GM18909 (cell line): ENCODE measurements at regions not wholly inside any gene's neighbourhood (a gene's known extent, or its start where the extent isn't known, plus 50 kb on each side); places are given as distances from the start of the nearest gene placed in this dataset.

Experiments used
- ATAC-seq: cut with Tn5 transposase; IDR thresholded peaks from one replicate; pipeline ENCODE4 v1.9.1; 2021; ENCODE audit warnings: mild to moderate bottlenecking; ENCODE audit not compliant: unreplicated experiment, poor library complexity

DNA sequence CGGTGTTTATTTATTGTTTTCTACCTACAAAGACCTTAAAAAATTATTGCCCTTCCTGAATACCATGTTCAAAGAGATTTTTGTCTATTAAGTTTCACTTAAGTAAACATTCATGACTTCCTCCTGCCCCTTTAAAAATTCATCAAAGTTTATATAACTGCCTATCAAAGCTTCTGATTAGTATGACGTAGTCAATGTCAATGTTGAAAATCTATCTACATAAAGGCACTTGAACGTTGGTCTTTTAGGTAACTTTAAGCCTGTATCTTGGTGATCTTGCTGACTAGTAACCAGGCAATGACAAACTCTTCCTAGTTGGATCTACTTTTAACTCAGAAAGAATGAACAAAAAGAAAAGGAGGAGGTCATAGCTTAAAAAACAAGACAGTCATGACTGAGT lies 97.2 kb downstream of the MAIP1 start:
- no peak for ATAC-seq

DNA sequence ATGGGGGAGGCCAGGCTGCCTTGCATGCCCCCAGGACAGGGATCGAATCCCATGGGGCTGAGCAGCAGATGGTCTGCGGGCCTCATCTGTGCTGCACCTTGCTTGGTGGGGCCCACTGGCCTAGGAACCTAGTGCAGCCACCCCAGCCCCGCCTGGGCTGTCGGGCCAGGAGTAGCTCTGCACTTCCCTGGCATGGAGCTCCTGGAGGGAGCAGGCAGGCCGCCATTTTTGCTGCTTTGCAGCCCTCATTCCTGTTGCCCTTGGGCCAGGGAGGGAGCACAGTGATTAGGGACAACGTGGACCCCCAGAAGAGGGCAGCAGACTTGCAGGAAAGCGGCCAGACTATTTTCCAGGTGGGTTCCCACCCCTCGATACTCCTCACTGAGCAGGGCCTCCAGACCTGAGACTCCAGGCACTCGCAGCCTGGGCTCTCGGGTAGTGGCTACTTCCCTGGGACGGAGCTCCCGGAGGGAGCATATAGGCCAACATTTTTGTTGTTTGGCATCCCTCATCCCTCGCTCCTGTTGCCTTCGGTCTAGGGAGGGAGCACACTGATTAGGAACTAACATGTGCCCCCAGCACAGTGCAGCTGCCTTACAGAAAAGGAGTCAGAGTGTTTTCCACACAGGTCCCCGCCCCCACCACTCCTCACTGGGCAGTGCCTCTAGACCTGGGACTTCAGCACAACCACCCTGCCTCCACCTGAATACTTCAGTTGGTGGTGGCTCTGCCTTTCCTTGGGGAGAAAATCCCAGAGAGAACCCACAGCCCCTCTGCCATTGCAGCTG lies 99.5 kb downstream of the MAIP1 start:
- ATAC-seq: no peak

DNA sequence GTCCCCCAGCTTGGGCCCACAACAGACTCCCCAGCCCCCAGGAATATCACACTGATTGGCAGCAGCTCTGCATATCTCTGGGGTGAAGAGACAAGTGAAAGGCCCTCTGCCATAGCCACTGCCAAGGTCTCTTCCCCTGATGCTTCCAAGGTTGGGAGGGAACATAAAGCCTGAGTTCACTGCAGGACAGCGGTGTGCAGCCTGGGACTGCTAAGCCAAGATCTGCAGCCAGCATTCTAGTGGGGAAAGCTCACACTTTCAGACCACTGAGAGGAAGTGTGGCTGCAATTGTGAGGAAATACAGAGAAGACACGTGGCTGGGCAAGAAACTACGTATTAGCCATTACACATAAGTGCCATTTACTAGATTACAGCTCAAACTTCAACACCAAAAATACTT lies 100.7 kb downstream of the MAIP1 start:
- ATAC-seq: no peak

DNA sequence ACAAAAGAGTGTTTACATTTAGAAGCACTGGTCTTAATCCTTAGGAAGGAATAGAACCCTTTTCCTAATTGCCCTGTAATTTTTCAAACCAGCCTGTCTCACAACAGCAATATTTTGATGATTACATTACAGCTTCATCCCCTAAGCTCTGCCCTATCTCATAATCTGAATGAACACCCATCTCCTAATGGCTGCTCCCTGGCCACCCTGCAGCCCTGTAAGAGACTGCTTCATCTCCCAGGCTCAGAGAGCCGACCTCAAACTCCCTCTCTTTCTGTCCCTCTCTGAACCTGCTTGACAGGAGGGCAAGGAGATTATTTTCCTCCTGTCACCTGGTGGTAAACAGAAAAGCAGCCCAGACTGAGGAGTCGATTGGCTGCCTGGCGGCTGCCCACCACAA lies 107.8 kb downstream of the MAIP1 start:
- ATAC-seq: no peak

DNA sequence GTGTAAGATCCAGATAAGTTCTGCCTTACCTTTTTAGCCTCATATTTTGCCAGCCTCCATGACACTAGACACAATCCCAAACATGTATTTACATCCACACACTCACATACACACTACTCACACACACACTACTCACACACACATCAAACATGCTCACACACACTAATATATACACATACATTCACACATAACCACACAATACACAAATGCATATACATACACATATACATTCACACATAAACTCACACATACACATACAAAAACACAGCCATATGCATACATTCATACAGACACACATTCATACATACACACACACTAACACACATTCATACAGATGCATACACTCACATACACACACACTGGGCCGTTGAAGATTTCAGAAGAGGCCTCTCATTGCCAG lies 109.5 kb downstream of the MAIP1 start:
- ATAC-seq: no peak

DNA sequence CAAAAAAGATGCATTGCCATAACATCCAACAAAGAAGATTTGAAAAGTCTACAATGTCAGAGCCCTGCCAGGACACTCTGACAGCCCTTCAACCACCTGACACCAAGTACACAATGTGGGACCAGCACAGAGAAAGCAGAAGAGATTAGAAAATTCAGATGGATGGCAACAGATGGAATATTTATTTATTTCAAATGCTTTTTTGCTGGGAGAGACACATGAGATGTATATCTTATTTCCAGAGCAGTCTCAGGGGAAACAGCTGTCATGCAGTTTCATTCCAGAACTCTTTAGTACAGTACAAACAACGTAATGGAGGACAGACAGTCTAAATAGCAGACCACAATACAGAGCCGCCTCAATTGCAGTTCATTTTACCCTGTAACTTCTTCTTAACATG lies 110.1 kb downstream of the MAIP1 start:
- no peak for ATAC-seq

DNA sequence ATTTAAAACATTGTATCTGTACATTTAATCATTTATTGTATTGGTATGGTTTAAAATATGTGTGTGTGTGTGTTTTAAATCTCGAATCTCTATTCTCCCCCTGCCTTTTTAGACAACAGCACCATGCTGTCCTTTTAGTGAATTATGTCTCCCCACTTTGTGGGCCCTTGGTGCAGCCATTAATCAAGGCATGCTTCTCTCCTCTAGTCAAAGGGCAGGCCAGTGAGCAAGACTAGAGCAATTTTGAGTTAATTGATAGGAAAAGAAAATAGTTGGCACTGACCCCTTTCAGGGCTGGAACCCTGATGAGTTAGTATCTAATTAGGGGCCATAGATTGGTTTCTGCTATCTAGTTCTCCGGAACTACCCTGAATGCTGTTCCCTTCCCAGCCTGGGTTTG lies 111.0 kb downstream of the MAIP1 start:
- no peak for ATAC-seq

DNA sequence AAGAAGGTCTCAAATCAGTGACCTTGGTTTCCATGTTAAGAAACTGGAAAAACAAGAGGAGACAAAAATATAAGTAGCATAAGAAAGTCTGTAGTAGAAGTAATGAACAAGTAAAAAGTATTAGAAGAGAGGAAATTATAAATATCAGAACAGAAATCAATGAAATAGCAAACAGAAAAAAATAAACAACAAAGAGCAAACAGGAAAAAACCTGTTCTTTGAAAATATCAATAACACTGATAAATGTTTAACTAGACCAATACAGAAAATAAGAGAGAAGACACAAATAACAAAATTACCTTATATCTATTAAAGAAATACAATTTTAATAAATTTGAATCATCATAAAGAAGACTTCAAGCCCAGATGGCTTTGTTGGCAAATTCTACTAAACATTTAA lies 113.3 kb downstream of the MAIP1 start:
- no peak for ATAC-seq

DNA sequence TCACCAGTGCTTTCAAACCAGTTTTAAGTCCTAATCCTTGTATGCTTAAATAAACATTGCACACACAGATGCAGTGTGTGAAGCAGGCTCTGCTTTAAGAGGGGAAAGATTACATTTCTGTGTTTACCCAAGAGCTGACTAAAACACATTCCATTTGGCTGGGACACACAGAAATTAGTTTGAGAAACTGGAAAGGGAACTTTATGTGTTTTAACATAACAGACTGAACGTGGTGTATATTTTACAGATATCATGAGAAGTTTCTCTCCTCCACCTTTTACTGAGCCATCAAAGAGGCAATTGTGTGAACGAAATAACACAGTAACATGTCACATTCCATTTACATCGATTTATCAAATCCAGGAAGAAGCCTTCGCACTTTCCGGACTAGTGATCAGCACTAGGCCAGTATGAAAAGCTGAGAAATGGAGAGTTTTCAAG lies 121.8 kb downstream of the MAIP1 start:
- no peak for ATAC-seq

DNA sequence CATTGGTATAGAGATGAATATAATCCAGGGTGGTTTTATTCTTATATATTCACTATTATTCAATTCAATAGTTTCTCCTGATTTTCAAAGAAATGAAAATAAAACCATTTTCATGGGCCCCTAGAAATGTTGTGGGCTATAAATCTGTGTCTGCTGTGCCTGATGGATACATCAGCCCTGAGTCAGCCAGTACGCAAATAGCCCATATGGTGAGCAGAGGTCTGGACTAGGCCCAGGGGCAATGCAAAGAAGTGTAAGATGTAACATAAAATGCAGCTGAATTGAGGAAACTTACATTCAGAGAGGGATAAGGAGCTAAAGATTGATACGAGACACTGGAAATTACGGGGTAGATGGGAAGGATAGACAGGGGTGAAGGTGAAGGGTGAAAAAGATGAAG lies 122.5 kb downstream of the MAIP1 start:
- ATAC-seq: no peak

DNA sequence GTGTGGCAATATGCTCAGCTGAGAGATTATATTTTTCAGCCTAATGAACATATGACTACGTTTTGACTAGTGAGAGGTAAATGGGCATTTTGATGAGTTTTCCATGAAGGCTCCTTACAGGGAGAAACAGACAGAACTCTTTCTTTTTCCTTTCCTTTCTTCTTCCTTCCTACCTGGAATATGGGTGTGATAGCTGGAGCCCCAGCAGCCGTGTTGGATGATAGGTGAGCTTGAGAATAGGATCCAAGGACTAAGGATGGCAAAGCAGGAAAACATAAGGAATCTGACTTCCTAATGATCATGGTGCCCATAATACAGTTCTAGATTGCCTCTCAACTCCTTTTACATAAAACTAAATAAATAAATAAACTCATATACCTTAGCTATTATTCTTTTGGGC lies 124.0 kb downstream of the MAIP1 start:
- ATAC-seq: no peak

DNA sequence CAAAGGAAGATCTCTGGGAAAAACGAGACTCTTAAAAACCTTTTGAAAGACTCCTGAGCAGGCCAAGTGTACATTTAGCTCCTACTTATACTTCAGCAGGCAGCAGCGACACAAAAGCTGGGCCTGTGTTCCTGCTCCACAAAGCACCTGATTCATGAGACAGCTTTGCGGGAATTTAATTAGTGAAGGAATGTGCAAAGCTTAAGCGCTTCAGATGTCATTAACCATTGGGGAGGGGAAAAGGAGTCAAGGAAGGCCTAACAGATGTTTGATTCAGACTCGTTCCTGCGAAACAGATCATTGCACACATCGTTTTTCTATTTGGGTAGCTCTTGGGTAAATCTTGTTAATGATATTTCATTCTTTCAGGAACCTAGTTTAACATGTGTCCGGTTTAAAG lies 125.9 kb downstream of the MAIP1 start:
- ATAC-seq: no peak

DNA sequence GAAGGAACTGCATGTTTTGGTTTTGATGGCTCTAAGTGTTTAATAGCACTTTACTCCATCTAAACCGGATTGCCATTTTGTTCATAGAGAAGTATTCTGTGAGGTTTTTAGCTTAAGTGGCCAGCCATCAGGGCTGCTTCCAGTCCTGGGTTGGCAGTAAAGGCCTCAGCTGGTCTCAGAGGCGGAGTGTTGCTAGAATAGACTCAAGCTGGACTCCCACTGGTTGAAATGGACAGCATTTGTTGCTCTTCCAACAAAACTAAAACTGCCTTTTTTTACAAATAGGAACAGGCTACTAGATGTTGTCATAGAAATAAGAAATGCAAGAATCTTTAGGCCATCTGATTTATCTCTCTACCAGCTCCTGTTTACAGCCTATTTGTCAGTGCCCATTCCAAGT lies 126.4 kb downstream of the MAIP1 start:
- ATAC-seq: no peak

DNA sequence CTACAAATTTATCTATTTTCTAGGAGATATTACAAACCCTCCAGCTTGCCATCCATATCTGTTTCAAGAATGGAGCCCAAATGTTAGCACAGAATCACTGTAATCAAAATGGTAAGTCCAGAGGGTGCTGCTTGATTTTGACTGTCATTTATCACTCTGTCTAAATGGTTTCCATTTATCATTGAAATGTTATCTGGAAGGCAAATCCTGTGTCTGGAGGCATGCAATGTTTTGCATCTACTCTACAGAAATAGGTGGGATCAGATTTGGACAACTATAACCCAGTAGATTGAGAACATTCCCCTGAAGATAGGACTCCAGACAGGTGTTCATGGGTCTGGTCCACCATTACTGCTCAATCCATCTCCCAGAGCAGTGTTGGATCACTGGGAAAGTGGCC lies 128.7 kb downstream of the MAIP1 start:
- no peak for ATAC-seq

DNA sequence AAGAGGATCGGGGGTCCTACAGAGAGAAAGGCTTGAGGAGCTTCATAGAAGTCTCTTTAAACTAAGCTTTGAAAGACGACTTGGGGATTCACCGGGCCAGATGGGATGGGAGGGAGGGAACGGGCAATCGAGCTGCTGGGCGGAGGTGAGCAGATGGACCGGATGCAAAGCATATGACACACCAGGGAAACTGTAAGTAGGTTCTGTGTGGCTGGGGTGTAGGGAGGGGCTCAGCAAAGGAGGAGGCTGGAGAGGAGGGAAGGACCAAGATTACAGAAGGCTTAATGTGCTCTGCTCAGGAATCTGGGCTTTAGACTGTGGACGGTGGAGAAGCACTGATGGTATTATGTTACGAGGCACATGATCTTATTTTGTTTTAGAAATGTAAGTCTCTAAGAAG lies 131.5 kb downstream of the MAIP1 start:
- no peak for ATAC-seq

DNA sequence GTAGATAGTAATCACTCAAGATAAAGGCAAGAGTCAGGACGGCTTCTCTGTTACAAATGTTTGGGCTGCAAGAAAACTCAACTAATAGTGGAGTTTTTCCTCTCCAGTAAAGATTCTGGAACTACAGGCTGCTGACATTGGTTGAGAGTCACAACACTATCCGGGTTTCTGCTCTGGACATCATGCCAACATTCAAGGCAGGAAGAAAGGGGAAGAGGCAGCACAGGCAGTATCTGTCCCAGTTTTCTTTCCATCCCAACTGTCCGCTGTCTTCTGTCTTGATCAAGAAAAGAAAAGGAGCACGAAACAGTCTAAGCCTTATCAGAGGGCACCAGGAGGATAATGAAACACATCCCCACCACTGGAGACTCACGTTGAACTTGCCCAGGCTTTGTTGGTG lies 132.1 kb downstream of the MAIP1 start:
- ATAC-seq: no peak

DNA sequence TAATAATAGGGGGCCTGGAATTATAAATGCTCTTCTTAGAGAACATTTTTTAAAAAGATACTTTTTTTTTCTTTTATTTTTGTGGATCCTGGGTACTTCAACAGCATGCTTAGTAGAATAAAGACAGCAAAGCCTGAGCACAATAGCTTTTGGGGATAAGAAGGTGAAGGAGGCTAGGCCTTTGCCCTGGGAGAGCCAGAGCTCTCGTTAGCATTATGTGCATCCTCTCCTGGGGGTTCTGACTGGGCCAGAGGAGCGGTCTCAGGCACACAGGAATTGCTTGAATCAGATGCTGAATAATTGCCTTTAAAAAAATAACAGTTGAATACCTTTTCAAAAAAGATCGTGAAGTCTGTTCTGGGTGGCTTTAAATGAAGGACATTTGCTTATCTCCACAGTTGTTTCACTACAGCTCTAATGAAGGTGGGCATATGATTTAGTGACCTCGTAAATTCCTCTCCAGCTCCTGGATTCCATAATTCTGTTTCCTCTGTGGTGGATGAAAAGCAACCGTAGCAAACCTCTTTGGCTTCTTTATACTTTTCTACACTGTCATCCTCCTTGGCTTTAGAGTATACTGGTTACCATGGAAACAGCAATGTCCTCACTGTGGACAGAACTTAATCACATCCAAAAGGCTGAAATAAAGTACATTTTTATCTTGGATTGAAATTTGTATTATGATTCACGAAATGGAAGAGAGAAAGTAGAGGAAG lies 133.8 kb downstream of the MAIP1 start:
- no peak for ATAC-seq

DNA sequence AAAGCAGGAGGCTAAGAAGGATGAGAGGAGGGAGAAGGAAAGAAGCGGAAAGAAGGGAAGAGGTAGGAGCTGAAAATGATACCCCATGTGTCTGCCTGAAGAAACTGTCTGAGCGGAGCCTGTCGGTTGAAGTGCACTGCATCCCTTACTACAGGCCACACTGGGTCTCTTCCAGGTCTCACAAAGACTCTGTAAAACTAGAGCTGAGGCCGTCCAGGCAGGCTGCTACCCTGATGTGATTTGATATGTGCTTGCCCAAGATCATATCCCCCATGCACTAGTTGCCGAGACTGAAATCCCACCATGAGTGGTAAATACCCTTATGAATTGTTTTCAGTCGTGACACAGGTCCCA lies 134.4 kb downstream of the MAIP1 start:
- ATAC-seq: no peak

DNA sequence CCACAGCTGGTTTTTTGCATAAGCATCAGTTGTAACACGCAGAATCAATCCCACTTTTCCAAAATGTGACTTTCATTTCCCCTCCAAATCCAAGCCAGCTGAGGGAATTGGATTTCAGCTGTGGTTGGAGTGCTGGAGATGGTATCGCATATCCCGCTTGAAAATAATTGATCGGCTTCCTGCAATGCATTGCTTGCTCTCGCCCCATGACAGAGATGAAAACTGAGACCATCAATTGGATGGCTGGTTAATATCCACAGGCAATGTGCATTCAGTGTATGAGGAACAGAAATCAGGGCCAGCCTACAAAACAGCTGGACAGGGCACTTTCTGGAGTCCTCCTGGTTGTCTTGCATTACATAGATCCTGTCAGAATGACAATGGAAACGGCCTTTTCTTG lies 135.3 kb downstream of the MAIP1 start:
- ATAC-seq: no peak

DNA sequence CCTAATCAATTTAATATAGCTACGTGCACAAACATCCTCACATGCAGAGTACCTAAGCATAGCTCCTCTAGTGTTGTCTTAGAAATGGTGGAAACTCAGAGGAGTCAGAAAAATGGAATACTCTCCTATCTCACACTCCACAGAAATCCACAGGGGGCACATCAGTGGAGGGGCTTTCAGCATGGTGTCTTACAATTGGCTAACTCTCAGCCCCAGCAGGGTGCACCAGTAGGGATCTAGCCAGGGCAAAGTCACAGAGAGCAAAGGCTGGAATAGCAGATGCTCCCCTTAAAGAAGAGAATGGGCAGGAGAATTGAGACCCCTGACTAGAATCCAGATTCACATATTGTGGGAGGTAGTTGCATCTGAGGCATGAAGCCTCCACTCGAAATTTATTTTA lies 135.7 kb downstream of the MAIP1 start:
- ATAC-seq: no peak

DNA sequence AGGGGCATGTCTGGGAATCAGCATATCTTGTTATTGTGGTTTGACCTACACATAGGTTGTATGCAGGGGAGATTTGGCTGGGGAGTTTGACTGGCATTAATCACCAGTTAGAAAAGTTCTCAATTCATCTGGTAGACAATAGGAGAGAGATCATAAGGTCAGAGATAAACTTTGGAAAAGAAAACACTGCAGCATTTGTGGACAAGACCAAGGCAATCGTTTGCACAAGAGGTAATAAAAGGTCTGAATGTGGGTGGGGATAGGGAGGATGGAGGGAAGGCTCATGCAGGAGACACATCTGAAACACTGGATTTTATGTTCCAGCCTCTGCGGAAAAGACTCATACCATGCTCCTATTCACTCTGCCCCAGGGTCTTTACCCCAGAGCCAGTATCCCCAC lies 136.9 kb downstream of the MAIP1 start:
- ATAC-seq: no peak

DNA sequence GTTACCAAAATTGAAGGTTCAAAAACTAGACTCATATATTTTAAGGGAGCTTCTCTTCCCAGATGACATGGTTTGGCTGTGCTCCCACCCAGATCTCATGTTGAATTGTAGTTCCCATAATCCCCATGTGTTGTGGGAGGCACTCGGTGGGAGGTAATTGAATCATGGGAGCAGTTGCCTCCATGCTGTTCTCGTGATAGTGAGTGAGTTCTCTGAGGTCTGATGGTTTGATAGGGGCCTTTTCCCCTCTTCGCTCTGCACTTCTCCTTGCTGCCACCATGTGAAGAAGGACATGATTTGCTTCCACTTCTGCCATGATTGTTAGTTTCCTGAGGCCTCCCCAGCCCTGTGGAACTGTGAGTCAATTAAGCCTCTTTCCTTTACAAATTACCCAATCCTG lies 140.1 kb downstream of the MAIP1 start:
- ATAC-seq: no peak
